ENCODE measurements at regions not wholly inside any gene's neighbourhood (a gene's known extent, or its start where the extent isn't known, plus 50 kb on each side); places are given as distances from the start of the nearest gene placed in this dataset.
"Not testable (repeated sequence)": the region's sequence is repeated elsewhere in the genome, so short reads cannot be mapped to it uniquely, and the experiment has no call there.

DNA sequence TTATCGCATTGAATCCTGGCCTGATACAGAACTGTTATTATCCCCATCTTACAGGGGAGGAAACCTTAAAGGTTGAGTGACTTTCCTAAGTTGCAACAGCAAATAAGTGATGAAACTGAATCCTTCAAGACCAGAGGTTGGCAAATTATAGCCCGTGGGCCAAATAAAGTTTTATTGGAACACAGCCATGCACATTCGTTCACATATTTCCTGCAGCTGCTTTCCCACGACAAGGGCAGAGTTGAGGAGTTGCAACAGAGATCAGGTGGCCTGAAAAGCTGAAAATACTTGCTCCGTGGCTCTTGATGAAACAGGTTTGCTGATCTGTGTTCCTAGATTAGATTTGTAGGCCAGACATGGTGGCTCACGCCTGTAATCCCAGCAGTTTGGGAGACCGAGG is 126.7 kb downstream of the PHETA1 start:
- Histone ChIP-seq H3K27me3 (ENCODE audit: insufficient read depth, insufficient read length) (peaks cover 3% of the 10 kb centered on the region), H3K9me3 (ENCODE audit: insufficient read depth, low read length) (peaks cover 13% of the 10 kb centered on the region; the same call in 1 of the 2 replicates), H3K36me3 (ENCODE audit: insufficient read depth, insufficient read length, low read length) (no peaks in the 10 kb centered on the region), H3K4me1 (ENCODE audit: insufficient read depth, insufficient read length) (no peaks in the 10 kb centered on the region), H3K9ac (ENCODE audit: insufficient read length, low read depth) (no peak overlapping the region), H3K4me3 (ENCODE audit: insufficient read length, low read depth) (no peak overlapping the region)
- no peak for TF ChIP-seq ZNF274 (IDR thresholded peaks at IDR 0.05; ENCODE audit: low read depth, low read length)
- TF ChIP-seq YY1 (IDR thresholded peaks at IDR 0.05; ENCODE audit: insufficient read depth, insufficient read length): no peak
- no peak for TF ChIP-seq SUZ12 (IDR thresholded peaks at IDR 0.05; ENCODE audit: extremely low read depth, insufficient read depth, insufficient read length)
- no peak for DNase-seq (ENCODE audit: low read depth, low spot score)

DNA sequence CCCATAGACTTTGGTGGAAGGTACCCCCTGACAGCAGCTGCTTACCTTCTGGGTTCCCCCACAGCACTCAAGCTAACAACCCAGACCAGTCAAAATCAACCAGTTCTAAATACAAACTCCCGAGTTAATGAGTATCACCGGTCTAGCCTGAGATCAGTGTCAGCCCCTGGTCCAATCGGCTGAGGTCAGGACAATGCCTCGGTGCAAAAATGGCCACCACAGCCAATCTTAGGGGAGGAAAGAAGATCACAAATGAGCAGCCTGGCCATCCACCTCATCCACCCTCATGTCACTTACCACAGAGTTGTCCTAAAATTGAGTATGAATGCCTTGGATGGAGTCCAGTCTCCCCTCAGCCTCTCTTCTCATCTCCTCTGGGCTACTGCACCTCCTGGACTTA is 128.5 kb downstream of the PHETA1 start:
- no peak for DNase-seq (ENCODE audit: low read depth, low spot score)
- no peak overlapping the region for H3K9ac ChIP-seq (ENCODE audit: insufficient read length, low read depth)
- H3K9me3 ChIP-seq (ENCODE audit: insufficient read depth, low read length): peaks cover 13% of the 10 kb centered on the region; the same call in 1 of the 2 replicates
- H3K27me3 ChIP-seq (ENCODE audit: insufficient read depth, insufficient read length): peaks cover 3% of the 10 kb centered on the region
- H3K4me1 ChIP-seq (ENCODE audit: insufficient read depth, insufficient read length): no peaks in the 10 kb centered on the region
- no peaks in the 10 kb centered on the region for H3K36me3 ChIP-seq (ENCODE audit: insufficient read depth, insufficient read length, low read length)
- TF ChIP-seq YY1 (IDR thresholded peaks at IDR 0.05; ENCODE audit: insufficient read depth, insufficient read length) (no peak), SUZ12 (IDR thresholded peaks at IDR 0.05; ENCODE audit: extremely low read depth, insufficient read depth, insufficient read length) (no peak), ZNF274 (IDR thresholded peaks at IDR 0.05; ENCODE audit: low read depth, low read length) (no peak)
- H3K4me3 ChIP-seq (ENCODE audit: insufficient read length, low read depth): no peak overlapping the region

DNA sequence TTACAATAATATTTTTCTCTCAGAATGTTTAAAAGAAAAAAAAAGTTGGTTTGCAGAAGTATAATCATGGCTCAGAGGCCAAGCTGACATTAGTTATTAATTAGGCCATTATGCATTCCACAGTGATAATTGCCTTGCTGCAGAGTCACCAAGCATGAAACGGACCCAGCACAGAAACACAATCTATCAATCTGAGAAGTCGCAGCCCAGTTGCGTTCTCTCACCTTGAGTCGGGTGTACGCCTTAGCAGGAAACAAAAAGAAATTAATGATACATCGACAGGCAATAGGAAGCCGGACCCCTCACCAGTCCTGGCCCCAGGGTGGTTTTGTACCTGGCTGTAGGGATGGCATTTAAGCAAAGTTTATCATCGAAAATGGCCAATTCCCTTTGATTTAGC is 129.7 kb downstream of the PHETA1 start:
- H3K9me3 ChIP-seq (ENCODE audit: insufficient read depth, low read length): peaks cover 6% of the 10 kb centered on the region; the same call in 1 of the 2 replicates
- H3K27me3 ChIP-seq (ENCODE audit: insufficient read depth, insufficient read length): peaks cover 3% of the 10 kb centered on the region
- no peak overlapping the region for H3K4me3 ChIP-seq (ENCODE audit: insufficient read length, low read depth)
- H3K9ac ChIP-seq (ENCODE audit: insufficient read length, low read depth): no peak overlapping the region
- H3K36me3 ChIP-seq (ENCODE audit: insufficient read depth, insufficient read length, low read length): no peaks in the 10 kb centered on the region
- DNase-seq (ENCODE audit: low read depth, low spot score): no peak
- H3K4me1 ChIP-seq (ENCODE audit: insufficient read depth, insufficient read length): no peaks in the 10 kb centered on the region
- TF ChIP-seq YY1 (IDR thresholded peaks at IDR 0.05; ENCODE audit: insufficient read depth, insufficient read length) (no peak), SUZ12 (IDR thresholded peaks at IDR 0.05; ENCODE audit: extremely low read depth, insufficient read depth, insufficient read length) (no peak), ZNF274 (IDR thresholded peaks at IDR 0.05; ENCODE audit: low read depth, low read length) (no peak)

DNA sequence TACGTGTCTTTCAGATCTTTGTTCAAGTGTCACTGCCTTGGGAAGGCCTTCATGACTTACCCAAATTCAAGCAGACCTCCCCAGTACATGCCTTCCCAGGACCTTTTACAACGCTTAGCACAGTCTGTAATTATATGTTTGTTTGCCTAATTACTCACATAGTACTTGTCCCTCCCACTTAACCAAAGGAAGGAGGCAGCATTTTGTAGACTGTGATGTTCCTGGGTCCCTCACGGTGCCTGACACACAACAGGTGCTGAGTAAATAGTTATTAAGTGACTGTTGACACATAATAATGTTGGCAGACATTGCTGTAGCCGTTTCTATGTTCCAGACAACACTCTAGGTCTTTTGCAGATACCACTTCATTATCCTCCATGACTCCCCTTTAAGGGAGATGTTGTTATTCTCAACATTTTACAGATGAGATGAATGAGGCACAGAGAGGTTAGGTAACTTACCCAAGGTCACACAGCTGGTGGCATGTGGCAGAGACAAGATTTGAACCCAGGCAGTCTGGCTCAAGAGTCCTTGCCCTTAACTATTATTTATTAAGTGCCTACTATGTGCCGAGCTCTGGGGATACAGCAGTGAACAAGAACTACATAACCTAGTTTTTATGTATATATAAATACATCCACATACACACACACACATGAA is 130.7 kb downstream of the PHETA1 start:
- TF ChIP-seq ZNF274 (IDR thresholded peaks at IDR 0.05; ENCODE audit: low read depth, low read length): no peak
- TF ChIP-seq YY1 (IDR thresholded peaks at IDR 0.05; ENCODE audit: insufficient read depth, insufficient read length): no peak
- TF ChIP-seq SUZ12 (IDR thresholded peaks at IDR 0.05; ENCODE audit: extremely low read depth, insufficient read depth, insufficient read length): no peak
- no peaks in the 10 kb centered on the region for H3K4me1 ChIP-seq (ENCODE audit: insufficient read depth, insufficient read length)
- H3K9ac ChIP-seq (ENCODE audit: insufficient read length, low read depth): no peak overlapping the region
- no peaks in the 10 kb centered on the region for H3K36me3 ChIP-seq (ENCODE audit: insufficient read depth, insufficient read length, low read length)
- H3K9me3 ChIP-seq (ENCODE audit: insufficient read depth, low read length): no peaks in the 10 kb centered on the region
- no peak for DNase-seq (ENCODE audit: low read depth, low spot score)
- no peak overlapping the region for H3K4me3 ChIP-seq (ENCODE audit: insufficient read length, low read depth)
- peaks cover 3% of the 10 kb centered on the region for H3K27me3 ChIP-seq (ENCODE audit: insufficient read depth, insufficient read length)

DNA sequence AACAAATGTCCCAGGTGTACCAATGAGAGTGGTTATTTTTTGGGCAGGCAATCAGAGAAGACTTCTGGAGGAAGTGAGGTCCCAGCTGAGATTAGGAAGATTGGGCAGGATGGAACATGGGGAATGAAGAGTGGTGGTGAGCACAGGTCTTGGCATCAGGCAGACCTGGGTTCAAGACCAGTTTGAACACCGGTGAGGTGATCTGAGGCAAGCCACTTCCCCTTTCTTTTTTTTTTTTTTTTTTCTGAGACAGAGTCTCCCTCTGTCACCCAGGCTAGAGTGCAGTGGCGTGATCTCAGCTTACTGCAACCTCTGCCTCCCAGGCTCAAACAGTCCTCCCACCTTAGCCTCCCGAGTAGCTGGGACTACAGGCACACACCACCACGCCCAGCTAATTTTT is 134.4 kb downstream of the PHETA1 start:
- H3K4me3 ChIP-seq (ENCODE audit: insufficient read length, low read depth); H3K4me1 ChIP-seq (ENCODE audit: insufficient read depth, insufficient read length); H3K9me3 ChIP-seq (ENCODE audit: insufficient read depth, low read length); H3K27me3 ChIP-seq (ENCODE audit: insufficient read depth, insufficient read length); H3K36me3 ChIP-seq (ENCODE audit: insufficient read depth, insufficient read length, low read length); DNase-seq (ENCODE audit: low read depth, low spot score); H3K9ac ChIP-seq (ENCODE audit: insufficient read length, low read depth): not testable (repeated sequence)

DNA sequence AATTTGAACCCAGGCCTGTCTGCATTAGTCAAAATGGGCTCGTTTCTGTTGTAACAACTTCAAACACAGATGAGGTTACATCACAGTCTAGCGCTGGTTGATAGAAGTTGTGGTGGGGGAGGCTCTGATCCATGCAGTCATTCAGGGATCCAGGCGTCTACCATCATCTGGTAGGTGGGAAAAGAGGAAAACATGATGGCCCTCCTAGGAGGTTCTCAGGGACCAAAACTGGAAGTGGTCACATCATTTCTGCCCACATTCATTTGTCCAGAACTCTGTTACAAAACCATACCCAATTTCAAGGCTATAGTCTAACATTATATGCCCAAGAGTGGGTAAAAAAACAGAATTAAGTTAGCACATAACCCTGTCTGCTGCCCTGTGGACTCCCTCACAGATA is 135.1 kb downstream of the PHETA1 start:
- no peaks in the 10 kb centered on the region for H3K9me3 ChIP-seq (ENCODE audit: insufficient read depth, low read length)
- no peak for DNase-seq (ENCODE audit: low read depth, low spot score)
- H3K36me3 ChIP-seq (ENCODE audit: insufficient read depth, insufficient read length, low read length): no peaks in the 10 kb centered on the region
- no peak overlapping the region for H3K4me3 ChIP-seq (ENCODE audit: insufficient read length, low read depth)
- H3K27me3 ChIP-seq (ENCODE audit: insufficient read depth, insufficient read length): no peaks in the 10 kb centered on the region
- H3K9ac ChIP-seq (ENCODE audit: insufficient read length, low read depth): no peak overlapping the region
- TF ChIP-seq YY1 (IDR thresholded peaks at IDR 0.05; ENCODE audit: insufficient read depth, insufficient read length) (no peak), ZNF274 (IDR thresholded peaks at IDR 0.05; ENCODE audit: low read depth, low read length) (no peak), SUZ12 (IDR thresholded peaks at IDR 0.05; ENCODE audit: extremely low read depth, insufficient read depth, insufficient read length) (no peak)
- peaks cover 7% of the 10 kb centered on the region for H3K4me1 ChIP-seq (ENCODE audit: insufficient read depth, insufficient read length)

DNA sequence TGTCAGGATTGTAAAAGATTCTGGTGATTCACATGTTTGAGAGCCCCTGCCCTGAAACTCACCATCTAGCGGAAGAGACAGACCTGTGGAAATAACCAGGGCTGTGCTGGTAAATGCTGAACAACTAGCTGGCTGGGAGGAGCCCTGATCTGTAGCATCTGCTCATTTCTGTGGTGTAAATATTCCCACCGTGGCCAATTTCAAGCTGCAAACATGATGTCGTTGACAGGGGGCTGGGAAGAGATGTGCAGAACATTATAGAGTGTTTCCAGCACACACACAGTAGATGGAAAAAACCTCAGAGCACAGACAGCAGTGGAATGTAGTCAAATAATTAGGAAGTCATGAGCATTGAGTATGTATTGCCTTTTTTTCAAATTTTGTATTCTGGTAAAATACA is 138.2 kb downstream of the PHETA1 start:
- Histone ChIP-seq H3K4me1 (ENCODE audit: insufficient read depth, insufficient read length) (peaks cover 7% of the 10 kb centered on the region), H3K36me3 (ENCODE audit: insufficient read depth, insufficient read length, low read length) (no peaks in the 10 kb centered on the region), H3K4me3 (ENCODE audit: insufficient read length, low read depth) (no peak overlapping the region), H3K27me3 (ENCODE audit: insufficient read depth, insufficient read length) (no peaks in the 10 kb centered on the region), H3K9ac (ENCODE audit: insufficient read length, low read depth) (no peak overlapping the region), H3K9me3 (ENCODE audit: insufficient read depth, low read length) (no peaks in the 10 kb centered on the region)
- TF ChIP-seq YY1 (IDR thresholded peaks at IDR 0.05; ENCODE audit: insufficient read depth, insufficient read length) (no peak), ZNF274 (IDR thresholded peaks at IDR 0.05; ENCODE audit: low read depth, low read length) (no peak), SUZ12 (IDR thresholded peaks at IDR 0.05; ENCODE audit: extremely low read depth, insufficient read depth, insufficient read length) (no peak)
- no peak for DNase-seq (ENCODE audit: low read depth, low spot score)
